ENCODE measurements at regions not wholly inside any gene's neighbourhood (a gene's known extent, or its start where the extent isn't known, plus 50 kb on each side); places are given as distances from the start of the nearest gene placed in this dataset.

GRCh38 chr15:70320077-70320476, 222.4 kb upstream of the TLE3 start:
- TF ChIP-seq CTCF (IDR thresholded peaks at IDR 0.05) (no peak), POLR2AphosphoS5 (IDR thresholded peaks at IDR 0.05) (no peak), POLR2A (IDR thresholded peaks at IDR 0.05) (no peak)
